Hindlimb muscle (tissue), 1 donor: ENCODE measurements at regions not wholly inside any gene's neighbourhood (a gene's known extent, or its start where the extent isn't known, plus 50 kb on each side); places are given as distances from the start of the nearest gene placed in this dataset.
"Not testable (repeated sequence)": the region's sequence is repeated elsewhere in the genome, so short reads cannot be mapped to it uniquely, and the experiment has no call there.

ENCODE experiments used
- DNase-seq: peaks from one replicate; pipeline ENCODE4 v3.0.0-alpha.2; 2013

DNA sequence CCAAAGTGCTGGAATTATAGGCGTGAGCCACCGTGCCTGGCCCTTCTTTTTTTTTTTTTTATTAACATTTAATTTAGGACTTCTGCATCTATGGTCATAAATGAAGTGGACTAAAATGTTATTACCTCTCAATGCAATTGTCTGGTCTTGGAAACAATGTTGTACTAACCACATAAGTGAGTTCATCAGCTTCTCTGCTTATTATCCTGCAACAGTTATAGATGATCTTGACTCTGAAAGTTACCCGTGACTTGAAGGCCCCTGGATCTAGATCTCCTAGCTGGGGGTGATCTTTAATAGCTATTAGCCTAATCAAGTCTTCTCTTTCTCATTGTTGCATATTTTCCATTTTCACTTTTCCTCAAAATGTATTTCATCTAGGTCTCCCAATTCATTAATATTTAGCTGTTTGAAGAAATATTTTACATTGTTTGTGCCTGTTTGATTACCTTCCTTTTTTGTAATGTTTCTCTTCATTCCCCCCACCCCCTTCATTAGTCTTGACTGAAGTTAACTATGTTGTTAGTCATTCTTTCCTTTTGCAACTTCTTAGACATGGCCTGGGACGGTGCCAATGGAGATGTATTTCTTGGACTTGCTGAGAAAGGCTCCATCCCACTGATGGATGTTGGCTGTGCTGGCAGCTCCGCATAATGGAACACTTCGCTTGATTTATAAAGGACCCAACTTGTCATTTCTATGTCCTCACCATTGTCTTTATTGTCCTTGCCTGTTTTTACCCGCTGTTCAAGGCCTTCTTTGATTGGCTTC, 141.6 kb upstream of the RIOK3 start:
- peak; percentile 45 for DNase-seq

GRCh38 chr18:23313379-23313778, 139.7 kb upstream of the RIOK3 start:
- DNase-seq: no peak

DNA sequence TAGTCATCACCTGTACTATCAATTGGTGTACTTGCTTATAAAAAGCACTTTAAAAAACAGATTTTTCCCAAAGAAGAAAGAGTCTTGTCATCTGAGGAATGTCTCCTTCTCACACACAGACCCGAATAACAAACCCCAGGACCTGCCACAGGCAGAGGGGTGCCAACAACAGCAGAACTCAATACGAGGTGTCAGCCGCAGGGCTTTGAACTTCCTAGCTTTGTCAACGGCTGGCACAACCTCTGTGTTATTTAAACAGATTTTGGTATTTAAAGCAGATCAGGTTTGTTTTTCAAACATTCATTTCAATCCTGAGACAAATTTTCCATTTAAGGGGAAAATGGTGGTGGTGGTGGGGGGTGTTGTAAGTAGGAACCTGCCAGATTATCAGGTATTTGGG, 138.4 kb upstream of the RIOK3 start:
- no peak for DNase-seq

DNA sequence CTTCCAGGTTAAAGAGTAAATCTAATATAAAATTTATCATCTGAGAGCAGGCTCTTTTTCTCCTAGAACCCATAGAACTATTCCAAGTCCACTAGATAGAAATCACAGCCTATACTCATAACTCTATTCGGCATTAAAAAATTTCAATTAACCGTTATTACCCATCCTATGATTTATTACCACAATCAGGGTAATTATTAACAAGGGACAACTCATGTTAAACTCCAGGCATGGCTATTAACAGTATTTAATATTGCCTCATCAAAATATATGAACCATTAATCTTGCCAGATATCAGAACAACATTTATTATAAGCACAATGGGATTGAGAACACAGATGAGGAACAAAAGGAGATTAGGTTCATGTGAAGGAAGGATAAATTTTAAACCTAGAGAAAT, 136.8 kb upstream of the RIOK3 start:
- no peak for DNase-seq

DNA sequence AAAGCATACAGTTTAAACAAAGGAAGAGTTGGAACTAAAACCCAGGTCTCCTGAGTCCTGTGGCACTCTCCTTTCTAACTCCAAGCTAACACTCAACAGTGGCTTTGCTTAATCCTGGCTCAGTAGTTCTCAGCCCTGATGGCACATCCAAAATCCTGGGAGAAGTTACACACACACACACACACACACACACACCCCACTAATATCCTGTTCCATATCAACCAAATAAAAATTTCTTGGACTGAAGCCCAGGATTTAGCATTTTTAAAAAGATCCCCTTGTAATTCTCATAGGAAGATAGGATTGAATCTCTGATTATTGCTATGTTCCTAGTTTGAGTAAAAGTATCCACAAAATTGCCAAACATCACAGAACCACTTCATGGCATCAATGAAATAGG, 136.1 kb upstream of the RIOK3 start:
- no peak for DNase-seq

- DNase-seq: no peak
Measured at GRCh38 chr18:23317975-23318675, 135.0 kb upstream of the RIOK3 start.

DNA sequence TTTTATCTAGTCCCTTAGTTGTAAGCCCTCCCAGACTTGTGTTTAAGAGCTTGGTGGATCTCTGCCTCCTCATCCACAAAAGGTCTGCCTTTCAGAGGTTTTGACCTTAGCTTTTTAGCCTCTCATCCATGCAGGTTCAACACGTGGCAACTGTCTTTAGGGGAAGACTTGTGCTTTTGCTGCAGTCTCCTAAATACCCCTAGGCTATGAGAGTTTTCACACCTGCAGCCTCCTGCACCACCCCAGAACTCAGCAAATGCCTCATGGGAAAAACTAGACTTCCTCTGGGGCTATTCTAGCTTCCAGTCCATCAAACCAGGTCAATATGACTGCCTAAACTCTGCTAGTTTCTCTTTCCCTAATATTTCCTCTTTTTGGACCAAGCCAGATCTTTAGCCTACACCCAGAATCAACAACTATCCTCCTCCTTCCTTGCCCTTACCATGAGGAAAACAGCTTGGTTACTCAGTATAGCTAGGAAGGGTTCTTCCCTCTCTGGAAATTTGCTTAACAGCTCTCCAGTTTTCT, 132.3 kb upstream of the RIOK3 start:
- DNase-seq: no peak

- DNase-seq: no peak
Measured at GRCh38 chr18:23321996-23322395, 131.1 kb upstream of the RIOK3 start.

DNA sequence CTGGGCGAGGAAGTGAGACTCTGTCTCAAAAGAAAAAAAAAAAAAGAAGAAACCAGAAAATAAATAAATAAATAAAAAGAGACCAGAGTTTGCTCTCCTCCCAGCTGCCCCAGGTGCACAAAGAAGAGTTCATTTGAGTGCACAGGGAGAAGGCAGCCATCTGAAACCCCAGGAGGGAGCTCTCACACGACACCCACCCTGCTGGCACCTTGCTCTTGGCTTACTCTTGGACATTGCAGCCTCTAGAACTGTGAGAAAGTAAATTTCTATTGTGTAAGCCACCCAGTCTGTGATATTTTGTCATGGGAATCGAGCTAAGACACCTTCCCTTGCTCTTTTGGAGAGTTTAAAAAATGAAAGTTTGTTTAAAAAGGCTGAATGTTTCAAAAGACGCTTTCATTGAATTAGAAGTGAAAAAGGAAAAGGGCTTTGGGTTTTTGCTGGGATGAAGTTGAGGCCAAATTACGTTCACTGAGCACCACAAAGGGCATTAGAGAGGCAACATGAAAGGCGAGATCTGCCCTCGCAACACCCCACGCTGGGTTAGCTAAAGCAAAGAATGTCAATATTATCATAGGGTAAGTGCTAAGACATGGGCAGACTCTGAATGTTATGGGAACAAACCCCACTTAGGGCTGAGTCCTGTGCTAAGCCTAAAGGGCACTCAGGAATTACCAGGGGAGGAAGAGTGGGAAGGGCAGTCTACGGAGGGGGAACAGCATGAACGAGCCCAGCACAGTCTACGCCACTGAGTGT, 128.9 kb upstream of the RIOK3 start:
- DNase-seq: no peak

GRCh38 chr18:23324861-23325260, 128.2 kb upstream of the RIOK3 start:
- no peak for DNase-seq

DNA sequence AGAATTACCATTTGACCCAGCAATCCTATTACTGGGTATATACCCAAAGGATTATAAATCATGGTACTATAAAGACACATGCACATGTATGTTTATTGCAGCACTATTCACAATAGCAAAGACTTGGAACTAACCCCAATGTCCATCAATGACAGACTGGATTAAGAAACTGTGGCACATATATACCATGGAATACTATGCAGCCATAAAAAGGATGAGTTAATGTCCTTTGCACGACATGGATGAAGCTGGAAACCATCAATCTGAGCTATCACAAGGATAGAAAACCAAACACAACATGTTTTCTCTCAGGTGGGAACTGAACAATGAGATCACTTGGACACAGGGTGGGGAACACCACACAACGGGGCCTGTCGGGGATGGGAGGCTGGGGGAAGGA, 123.4 kb upstream of the RIOK3 start:
- not testable (repeated sequence) for DNase-seq

DNA sequence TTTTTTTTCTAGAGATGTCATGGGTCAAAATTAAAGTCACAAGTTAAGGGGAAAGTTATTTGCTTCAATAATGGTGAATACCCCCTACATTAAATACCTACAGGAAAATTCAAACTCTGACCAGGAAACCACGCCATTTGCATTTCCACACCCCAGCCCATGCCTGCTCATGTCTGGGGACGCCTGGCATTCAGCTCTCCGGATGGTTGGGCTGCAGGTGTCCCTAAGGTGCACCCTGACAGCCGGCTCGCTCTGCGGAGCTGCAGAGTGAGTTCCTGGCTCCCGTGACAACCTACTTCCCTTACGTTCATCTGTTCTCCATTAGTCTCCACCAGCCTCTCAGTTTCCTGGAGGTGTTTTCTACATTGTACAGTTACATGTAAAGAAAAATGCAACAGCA, 122.7 kb upstream of the RIOK3 start:
- no peak for DNase-seq

DNA sequence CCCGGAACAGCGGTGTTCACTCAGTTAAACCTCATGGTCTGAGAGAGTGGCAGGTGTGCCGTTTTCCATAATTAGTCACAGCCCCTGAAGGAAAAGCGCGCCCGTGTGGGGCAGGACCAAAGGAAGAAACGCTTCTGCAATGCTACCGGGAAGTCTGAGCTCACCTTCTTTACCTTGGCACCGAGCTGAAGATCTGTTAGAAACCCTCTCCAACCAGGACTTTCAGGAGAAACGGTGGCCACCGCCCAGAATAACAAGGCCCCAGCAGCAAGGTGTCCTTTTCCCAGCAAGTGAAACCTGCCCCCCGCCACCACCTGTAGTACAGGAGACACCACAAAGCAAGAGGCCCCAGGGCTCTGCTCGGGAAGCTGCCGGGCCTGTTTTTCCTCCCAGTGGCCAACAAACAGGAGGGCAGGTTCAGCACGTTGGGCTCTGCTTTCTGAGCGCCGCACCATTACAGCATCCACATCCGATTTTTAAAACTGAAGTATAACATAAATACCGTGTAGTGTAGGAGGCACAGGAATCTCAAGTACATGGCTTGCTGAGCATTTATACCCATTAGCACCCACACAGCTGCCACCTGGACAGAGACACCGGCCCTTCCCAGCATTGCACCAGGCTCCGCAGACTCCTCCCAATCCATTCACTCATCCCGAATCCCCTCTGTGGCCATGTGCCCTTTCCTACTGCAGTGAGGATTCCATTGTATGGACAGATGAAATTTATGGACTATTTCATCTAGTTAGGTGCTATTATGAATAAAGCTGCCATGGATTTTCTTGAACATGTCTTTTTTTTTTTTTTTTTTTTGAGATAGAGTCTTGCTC, 121.8 kb upstream of the RIOK3 start:
- DNase-seq: no peak

DNA sequence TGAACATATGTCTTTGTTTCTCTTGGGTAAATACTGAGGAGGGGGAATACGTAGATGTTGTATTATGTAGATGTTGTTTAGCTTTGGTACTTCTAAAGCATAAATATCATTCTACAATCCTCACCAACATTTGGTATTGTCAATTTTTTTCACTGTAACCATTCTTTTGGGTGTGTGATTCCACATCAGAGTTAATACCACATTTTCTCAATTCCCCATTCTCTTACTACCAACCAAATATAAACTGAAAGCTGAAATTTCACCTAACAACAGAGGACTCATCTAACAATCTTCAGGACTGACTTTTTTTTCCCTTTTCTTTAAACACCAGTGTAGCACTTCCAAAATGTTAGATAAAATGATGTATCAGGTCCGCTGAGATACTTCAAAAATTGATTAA, 120.7 kb upstream of the RIOK3 start:
- no peak for DNase-seq

GRCh38 chr18:23333827-23334226, 119.3 kb upstream of the RIOK3 start:
- no peak for DNase-seq

- no peak for DNase-seq
Measured at GRCh38 chr18:23334569-23334968, 118.5 kb upstream of the RIOK3 start.

DNA sequence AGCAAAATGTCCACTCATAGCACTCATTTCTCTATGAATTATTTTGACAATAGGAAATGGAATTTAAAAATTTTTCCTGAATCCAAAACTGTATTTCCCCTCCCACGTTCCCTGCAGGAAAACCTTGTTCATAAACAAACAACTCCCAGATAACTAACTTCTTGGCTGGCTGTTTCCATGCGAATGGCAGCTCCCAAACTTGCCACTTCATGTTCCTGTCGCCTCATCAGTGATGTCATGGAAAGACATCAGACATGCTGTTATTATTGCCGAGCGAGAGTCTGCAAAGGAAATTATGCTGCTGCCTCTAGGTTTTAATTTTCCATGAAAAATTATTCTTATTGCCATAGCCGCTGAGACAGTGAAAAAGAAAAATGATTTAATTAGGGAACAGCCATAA, 117.0 kb upstream of the RIOK3 start:
- peak; percentile 69 for DNase-seq

DNA sequence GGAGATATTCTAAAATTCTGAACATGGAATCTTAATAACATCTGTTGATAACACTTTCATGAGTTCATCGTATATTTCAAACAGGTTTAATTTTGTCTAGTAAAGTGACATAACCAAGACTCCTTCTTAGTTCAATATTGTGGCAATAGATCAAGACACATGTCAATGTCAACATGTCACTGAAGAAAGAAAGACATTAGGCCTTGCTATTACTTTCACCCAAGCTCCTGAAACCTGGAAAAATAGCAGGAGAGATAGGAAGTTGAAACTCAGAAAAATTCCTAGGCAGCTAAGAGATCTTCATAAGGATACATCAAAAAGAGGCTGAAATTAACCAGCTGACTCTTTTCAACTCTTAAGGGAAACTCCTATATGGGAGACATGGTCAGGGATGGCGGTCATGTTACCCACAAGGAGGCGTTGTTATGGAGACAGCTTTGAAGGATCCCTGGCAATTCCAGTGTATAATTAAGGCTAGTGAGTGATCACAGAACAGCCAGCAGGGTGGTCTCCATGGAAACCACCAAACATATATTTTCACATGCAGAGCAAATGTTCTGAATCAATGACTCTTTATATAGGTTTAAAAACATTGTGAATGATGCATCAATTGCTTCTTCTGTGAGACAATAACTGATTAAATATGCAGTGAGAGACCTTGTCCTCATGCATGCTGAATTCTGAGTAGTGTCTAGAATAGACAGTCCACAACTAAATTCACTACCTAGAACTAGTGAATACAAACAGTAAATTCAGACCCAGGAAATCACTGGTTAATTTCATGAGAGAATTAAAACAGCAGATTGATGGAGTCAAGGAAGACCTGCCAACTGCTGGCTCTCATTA, 115.3 kb upstream of the RIOK3 start:
- no peak for DNase-seq

DNA sequence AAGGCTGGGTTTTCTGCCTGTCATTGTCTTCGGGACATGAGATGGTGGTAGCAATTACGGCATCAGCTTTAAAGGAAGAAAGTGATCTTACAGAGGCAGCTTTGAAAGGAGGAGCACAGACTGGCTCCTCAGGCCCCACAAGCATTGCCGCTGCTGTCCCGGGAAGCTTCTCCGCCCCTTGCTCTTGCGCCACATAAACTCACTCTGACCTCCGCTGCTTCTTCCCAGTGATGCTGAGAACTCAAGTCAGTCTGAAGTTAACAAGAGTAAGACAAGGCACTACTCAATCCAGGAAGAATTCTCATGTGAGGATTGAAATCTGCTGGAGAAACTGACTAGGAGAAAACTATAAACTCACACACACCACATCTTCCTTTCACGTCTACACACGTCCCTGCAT, 112.4 kb upstream of the RIOK3 start:
- DNase-seq: no peak

DNA sequence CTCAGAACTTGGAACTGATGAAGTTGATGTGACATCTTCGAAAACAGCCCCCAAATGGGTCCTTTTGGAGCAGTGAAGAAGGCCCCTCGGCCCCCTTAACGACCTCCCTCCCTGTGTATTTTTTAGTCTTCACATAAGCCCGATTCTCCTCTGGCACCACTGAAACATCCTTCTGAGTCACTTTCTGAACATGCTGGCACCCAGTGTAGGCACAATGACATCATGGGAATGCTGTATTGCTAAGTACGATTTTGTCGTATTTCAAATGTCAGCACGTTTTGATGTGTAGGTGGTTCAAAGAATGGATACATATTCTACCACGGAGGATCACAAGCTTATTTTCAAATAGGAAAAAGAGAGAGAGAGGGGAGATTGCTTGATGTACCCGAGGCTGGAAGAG, 111.7 kb upstream of the RIOK3 start:
- DNase-seq: no peak

DNA sequence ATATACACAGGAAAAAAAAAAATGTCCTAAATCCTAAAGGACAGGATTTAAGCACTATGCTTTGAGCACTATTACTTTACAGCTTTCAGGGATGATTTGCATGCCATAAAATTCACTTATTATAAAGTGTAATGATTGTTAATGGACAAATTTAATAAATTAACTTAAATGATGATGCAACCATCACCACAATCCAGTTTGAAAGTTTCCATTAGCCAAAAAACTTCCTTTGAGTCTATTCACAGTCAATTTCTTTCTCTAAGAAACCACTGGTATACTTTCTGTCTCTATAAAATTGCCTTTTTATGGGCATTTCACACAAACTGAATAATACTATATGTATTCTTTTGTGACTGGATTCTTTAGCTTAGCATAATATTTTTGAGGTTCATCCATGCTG, 111.1 kb upstream of the RIOK3 start:
- no peak for DNase-seq

DNA sequence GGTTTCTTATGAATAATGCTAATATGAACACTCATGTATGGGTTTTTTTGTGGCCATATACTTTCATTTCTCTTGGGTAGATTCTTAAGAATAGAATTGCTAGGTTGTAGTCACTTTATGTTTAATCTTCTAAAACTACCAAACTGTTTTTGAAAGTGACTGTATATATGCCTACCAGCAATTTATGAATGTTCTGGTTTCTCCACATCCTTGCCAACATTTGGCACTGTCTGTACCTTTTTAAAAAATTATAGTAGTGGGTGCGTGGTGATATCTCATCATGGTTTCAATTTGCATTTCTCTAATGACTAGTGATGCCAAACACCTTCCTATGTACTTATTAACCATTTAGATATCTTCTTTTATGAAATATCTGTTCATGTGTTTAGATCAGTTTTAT, 110.6 kb upstream of the RIOK3 start:
- DNase-seq: no peak
